GM23338 (cell line): ENCODE measurements at regions not wholly inside any gene's neighbourhood (a gene's known extent, or its start where the extent isn't known, plus 50 kb on each side); places are given as distances from the start of the nearest gene placed in this dataset.

Experiments
- ATAC-seq: fragments of 200-7000 bp; cut with Tn5 transposase; 3 replicates; pipeline ENCODE4 v1.9.1; 2020
- DNase-seq: peaks from one replicate; pipeline ENCODE4 v3.0.0-alpha.2; 2015; ENCODE audit warnings: low spot score
- H2AFZ ChIP-seq: fragments of 200-600 bp; sonication (generic); 2 replicates; pipeline ENCODE4 v1.8.0; 2016; ENCODE audit warnings: antibody characterized with exemption, mild to moderate bottlenecking, moderate library complexity
- H3F3A ChIP-seq: fragments of 200-600 bp; sonication (generic); replicated peaks from 2 replicates; pipeline ENCODE4 v1.8.0; 2017; ENCODE audit warnings: antibody characterized with exemption, mixed run types, low read depth
- H3K27ac ChIP-seq: fragments of 200-600 bp; sonication (generic); 2 replicates; pipeline ENCODE4 v1.6.1; 2016; ENCODE audit warnings: low read depth
- H3K27me3 ChIP-seq: fragments of 200-600 bp; sonication (generic); 2 replicates; pipeline ENCODE4 v1.8.0; 2016; ENCODE audit warnings: mild to moderate bottlenecking, mixed run types, moderate library complexity; ENCODE audit not compliant: insufficient read depth
- H3K36me3 ChIP-seq: fragments of 200-600 bp; sonication (generic); 2 replicates; pipeline ENCODE4 v1.8.0; 2016; ENCODE audit warnings: mild to moderate bottlenecking; ENCODE audit not compliant: insufficient read depth
- H3K4me1 ChIP-seq: fragments of 200-600 bp; sonication (generic); 2 replicates; pipeline ENCODE4 v1.8.0; 2016; ENCODE audit warnings: mild to moderate bottlenecking, moderate library complexity; ENCODE audit not compliant: insufficient read depth
- H3K4me2 ChIP-seq: fragments of 200-600 bp; sonication (generic); 2 replicates; pipeline ENCODE4 v1.7.1; 2017; ENCODE audit warnings: mixed run types
- H3K4me3 ChIP-seq: fragments of 200-600 bp; sonication (generic); 2 replicates; pipeline ENCODE4 v1.6.1; 2016; ENCODE audit warnings: mixed run types
- H3K79me2 ChIP-seq: fragments of 200-600 bp; sonication (generic); replicated peaks from 2 replicates; pipeline ENCODE4 v1.8.0; 2017; ENCODE audit warnings: mild to moderate bottlenecking; ENCODE audit not compliant: insufficient read depth
- H3K9me2 ChIP-seq: fragments of 200-600 bp; sonication (generic); 2 replicates; pipeline ENCODE4 v1.8.0; 2017; ENCODE audit not compliant: insufficient read depth
- H4K20me1 ChIP-seq: fragments of 200-600 bp; sonication (generic); replicated peaks from 2 replicates; pipeline ENCODE4 v1.8.0; 2017; ENCODE audit warnings: mild to moderate bottlenecking; ENCODE audit not compliant: insufficient read depth
- H3K27ac Mint-ChIP-seq: 2 replicates; pipeline ENCODE4 v1.8.0; 2020; ENCODE audit warnings: inconsistent platforms, mild to moderate bottlenecking, moderate library complexity, mixed read lengths
- H3K27me3 Mint-ChIP-seq: 3 replicates; pipeline ENCODE4 v1.8.0; 2022; ENCODE audit warnings: low read depth, mild to moderate bottlenecking, moderate library complexity, mixed read lengths, inconsistent platforms; ENCODE audit not compliant: insufficient read depth, poor library complexity
- H3K36me3 Mint-ChIP-seq: 3 replicates; pipeline ENCODE4 v1.8.0; 2021; ENCODE audit warnings: low read depth, mild to moderate bottlenecking, inconsistent platforms, moderate library complexity, mixed read lengths
- H3K4me1 Mint-ChIP-seq: 3 replicates; pipeline ENCODE4 v1.8.0; 2020; ENCODE audit warnings: mild to moderate bottlenecking, inconsistent platforms, mixed read lengths
- H3K4me3 Mint-ChIP-seq: 3 replicates; pipeline ENCODE4 v1.8.0; 2021; ENCODE audit warnings: moderate library complexity, mild to moderate bottlenecking, inconsistent platforms, mixed read lengths
- H3K9me3 Mint-ChIP-seq: 3 replicates; pipeline ENCODE4 v1.8.0; 2020; ENCODE audit warnings: moderate library complexity, mild to moderate bottlenecking, inconsistent platforms, mixed read lengths
- CREB1 ChIP-seq: fragments of 250-450 bp; sonication (Bioruptor Pico); IDR thresholded peaks from 2 replicates; pipeline ENCODE4 v1.5.0; 2020; ENCODE audit warnings: low read depth, mild to moderate bottlenecking, moderate library complexity
- EZH2phosphoT487 ChIP-seq: fragments of 200-600 bp; sonication (generic); IDR thresholded peaks from one replicate; pipeline ENCODE4 v1.8.1; 2018; ENCODE audit warnings: antibody characterized with exemption; ENCODE audit not compliant: unreplicated experiment
- JUNB ChIP-seq: IDR thresholded peaks from one replicate; pipeline ENCODE4 v1.6.1; 2016; ENCODE audit warnings: antibody characterized with exemption; ENCODE audit not compliant: unreplicated experiment
- NANOG ChIP-seq: IDR thresholded peaks from 2 replicates; pipeline ENCODE4 v1.6.1; 2016; ENCODE audit warnings: antibody characterized with exemption, borderline replicate concordance
- STAT1 ChIP-seq: IDR thresholded peaks from one replicate; pipeline ENCODE4 v1.6.1; 2016; ENCODE audit warnings: antibody characterized with exemption; ENCODE audit not compliant: unreplicated experiment
- ZNF114 ChIP-seq: fragments of 250-450 bp; sonication (Bioruptor Pico); IDR thresholded peaks from 2 replicates; pipeline ENCODE4 v1.5.0; 2020; ENCODE audit warnings: mild to moderate bottlenecking, moderate library complexity
- ZNF331 ChIP-seq: fragments of 250-450 bp; sonication (Bioruptor Pico); IDR thresholded peaks from 2 replicates; pipeline ENCODE4 v1.5.0; 2020; ENCODE audit warnings: low read depth, mild to moderate bottlenecking, moderate library complexity
- TF ChIP-seq, protein P1 (sequence below): IDR thresholded peaks from 2 replicates; pipeline ENCODE4 v1.6.1; 2016; ENCODE audit warnings: antibody characterized with exemption
- TF ChIP-seq, protein P2 (sequence below): fragments of 250-450 bp; sonication (Bioruptor Pico); IDR thresholded peaks from 2 replicates; pipeline ENCODE4 v1.5.0; 2020; ENCODE audit warnings: mild to moderate bottlenecking, moderate library complexity
- TF ChIP-seq, protein P3 (sequence below): IDR thresholded peaks from one replicate; pipeline ENCODE4 v1.6.1; 2018; ENCODE audit warnings: antibody characterized with exemption; ENCODE audit not compliant: unreplicated experiment

DNA sequence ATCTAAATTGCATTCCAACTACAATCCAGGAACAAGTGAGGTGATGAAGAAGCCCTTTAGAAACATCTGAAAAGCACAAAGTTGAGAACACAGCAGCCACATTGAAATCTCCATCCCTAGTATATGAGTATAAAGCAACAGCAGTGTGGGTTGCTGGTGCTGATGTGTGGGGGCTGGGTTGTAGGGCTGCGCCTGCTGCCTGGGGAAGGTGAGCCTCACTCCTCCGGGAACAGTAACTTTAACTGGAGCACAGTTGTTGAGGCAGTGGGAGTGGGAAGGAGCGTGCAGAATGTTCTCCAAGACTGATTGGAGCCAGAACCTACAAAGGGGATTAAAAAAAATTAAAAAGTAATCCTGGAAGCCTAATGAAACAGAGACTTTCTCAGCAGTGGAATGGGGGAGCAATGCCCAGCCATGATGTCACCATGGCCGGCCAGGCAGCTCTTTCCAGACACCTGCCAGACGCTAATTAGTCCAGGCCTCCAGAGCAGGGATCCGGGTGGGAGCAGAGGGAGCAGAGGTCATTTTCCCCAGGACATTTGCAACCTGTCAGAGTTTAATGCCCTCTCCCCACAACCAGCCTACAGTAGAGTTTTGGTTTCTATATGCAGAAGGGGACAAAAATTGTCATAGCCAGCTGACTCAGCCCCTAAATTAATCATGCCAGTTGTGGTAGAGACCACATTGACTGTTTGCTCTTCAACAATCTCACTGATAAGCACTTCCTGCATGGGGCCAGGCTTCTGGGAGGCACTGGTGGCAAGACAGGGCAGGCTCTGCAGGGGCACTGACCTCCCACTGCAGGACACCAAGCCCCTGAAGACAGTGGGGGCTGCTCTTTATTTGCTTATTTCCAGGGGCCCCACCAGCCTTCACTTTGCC, 133.0 kb upstream of the ZNF32 start (continued):
- TF ChIP-seq, protein P1, sequence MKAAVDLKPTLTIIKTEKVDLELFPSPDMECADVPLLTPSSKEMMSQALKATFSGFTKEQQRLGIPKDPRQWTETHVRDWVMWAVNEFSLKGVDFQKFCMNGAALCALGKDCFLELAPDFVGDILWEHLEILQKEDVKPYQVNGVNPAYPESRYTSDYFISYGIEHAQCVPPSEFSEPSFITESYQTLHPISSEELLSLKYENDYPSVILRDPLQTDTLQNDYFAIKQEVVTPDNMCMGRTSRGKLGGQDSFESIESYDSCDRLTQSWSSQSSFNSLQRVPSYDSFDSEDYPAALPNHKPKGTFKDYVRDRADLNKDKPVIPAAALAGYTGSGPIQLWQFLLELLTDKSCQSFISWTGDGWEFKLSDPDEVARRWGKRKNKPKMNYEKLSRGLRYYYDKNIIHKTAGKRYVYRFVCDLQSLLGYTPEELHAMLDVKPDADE = no peak
- TF ChIP-seq STAT1 = no peak

GRCh38 chr10:43778571-43778970, 129.9 kb upstream of the ZNF32 start:
- no peaks in the 10 kb centered on the region; the same call in 2 of the 3 replicates for H3K9me3 Mint-ChIP-seq
- no peak for ATAC-seq
- TF ChIP-seq, protein P1 = no peak
- TF ChIP-seq CREB1 (CRISPR knock-in tag) (no peak), ZNF114 (no peak), EZH2phosphoT487 (no peak), ZNF331 (CRISPR knock-in tag) (no peak), JUNB (no peak), NANOG (no peak), STAT1 (no peak)
- TF ChIP-seq, protein P2, sequence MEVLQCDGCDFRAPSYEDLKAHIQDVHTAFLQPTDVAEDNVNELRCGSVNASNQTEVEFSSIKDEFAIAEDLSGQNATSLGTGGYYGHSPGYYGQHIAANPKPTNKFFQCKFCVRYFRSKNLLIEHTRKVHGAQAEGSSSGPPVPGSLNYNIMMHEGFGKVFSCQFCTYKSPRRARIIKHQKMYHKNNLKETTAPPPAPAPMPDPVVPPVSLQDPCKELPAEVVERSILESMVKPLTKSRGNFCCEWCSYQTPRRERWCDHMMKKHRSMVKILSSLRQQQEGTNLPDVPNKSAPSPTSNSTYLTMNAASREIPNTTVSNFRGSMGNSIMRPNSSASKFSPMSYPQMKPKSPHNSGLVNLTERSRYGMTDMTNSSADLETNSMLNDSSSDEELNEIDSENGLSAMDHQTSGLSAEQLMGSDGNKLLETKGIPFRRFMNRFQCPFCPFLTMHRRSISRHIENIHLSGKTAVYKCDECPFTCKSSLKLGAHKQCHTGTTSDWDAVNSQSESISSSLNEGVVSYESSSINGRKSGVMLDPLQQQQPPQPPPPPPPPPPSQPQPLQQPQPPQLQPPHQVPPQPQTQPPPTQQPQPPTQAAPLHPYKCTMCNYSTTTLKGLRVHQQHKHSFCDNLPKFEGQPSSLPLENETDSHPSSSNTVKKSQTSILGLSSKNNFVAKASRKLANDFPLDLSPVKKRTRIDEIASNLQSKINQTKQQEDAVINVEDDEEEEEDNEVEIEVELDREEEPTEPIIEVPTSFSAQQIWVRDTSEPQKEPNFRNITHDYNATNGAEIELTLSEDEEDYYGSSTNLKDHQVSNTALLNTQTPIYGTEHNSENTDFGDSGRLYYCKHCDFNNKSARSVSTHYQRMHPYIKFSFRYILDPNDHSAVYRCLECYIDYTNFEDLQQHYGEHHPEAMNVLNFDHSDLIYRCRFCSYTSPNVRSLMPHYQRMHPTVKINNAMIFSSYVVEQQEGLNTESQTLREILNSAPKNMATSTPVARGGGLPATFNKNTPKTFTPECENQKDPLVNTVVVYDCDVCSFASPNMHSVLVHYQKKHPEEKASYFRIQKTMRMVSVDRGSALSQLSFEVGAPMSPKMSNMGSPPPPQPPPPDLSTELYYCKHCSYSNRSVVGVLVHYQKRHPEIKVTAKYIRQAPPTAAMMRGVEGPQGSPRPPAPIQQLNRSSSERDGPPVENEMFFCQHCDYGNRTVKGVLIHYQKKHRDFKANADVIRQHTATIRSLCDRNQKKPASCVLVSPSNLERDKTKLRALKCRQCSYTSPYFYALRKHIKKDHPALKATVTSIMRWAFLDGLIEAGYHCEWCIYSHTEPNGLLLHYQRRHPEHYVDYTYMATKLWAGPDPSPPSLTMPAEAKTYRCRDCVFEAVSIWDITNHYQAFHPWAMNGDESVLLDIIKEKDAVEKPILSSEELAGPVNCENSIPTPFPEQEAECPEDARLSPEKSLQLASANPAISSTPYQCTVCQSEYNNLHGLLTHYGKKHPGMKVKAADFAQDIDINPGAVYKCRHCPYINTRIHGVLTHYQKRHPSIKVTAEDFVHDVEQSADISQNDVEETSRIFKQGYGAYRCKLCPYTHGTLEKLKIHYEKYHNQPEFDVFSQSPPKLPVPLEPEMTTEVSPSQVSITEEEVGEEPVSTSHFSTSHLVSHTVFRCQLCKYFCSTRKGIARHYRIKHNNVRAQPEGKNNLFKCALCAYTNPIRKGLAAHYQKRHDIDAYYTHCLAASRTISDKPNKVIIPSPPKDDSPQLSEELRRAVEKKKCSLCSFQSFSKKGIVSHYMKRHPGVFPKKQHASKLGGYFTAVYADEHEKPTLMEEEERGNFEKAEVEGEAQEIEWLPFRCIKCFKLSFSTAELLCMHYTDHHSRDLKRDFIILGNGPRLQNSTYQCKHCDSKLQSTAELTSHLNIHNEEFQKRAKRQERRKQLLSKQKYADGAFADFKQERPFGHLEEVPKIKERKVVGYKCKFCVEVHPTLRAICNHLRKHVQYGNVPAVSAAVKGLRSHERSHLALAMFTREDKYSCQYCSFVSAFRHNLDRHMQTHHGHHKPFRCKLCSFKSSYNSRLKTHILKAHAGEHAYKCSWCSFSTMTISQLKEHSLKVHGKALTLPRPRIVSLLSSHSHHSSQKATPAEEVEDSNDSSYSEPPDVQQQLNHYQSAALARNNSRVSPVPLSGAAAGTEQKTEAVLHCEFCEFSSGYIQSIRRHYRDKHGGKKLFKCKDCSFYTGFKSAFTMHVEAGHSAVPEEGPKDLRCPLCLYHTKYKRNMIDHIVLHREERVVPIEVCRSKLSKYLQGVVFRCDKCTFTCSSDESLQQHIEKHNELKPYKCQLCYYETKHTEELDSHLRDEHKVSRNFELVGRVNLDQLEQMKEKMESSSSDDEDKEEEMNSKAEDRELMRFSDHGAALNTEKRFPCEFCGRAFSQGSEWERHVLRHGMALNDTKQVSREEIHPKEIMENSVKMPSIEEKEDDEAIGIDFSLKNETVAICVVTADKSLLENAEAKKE (CRISPR knock-in tag) = no peak
- TF ChIP-seq, protein P3, sequence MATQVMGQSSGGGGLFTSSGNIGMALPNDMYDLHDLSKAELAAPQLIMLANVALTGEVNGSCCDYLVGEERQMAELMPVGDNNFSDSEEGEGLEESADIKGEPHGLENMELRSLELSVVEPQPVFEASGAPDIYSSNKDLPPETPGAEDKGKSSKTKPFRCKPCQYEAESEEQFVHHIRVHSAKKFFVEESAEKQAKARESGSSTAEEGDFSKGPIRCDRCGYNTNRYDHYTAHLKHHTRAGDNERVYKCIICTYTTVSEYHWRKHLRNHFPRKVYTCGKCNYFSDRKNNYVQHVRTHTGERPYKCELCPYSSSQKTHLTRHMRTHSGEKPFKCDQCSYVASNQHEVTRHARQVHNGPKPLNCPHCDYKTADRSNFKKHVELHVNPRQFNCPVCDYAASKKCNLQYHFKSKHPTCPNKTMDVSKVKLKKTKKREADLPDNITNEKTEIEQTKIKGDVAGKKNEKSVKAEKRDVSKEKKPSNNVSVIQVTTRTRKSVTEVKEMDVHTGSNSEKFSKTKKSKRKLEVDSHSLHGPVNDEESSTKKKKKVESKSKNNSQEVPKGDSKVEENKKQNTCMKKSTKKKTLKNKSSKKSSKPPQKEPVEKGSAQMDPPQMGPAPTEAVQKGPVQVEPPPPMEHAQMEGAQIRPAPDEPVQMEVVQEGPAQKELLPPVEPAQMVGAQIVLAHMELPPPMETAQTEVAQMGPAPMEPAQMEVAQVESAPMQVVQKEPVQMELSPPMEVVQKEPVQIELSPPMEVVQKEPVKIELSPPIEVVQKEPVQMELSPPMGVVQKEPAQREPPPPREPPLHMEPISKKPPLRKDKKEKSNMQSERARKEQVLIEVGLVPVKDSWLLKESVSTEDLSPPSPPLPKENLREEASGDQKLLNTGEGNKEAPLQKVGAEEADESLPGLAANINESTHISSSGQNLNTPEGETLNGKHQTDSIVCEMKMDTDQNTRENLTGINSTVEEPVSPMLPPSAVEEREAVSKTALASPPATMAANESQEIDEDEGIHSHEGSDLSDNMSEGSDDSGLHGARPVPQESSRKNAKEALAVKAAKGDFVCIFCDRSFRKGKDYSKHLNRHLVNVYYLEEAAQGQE = no peak

More at GRCh38 chr10:43778571-43778970, 129.9 kb upstream of the ZNF32 start:
- Histone ChIP-seq H2AFZ (no peak overlapping the region), H3K4me1 (no peaks in the 10 kb centered on the region), H3K4me3 (no peak overlapping the region), H3F3A (no peaks in the 10 kb centered on the region), H4K20me1 (no peaks in the 10 kb centered on the region), H3K27me3 (no peaks in the 10 kb centered on the region), H3K79me2 (no peaks in the 10 kb centered on the region), H3K4me2 (no peak overlapping the region), H3K27ac (no peak overlapping the region), H3K36me3 (no peaks in the 10 kb centered on the region), H3K9me2 (peaks cover 3% of the 10 kb centered on the region; the same call in 1 of the 2 replicates)
- no peak for DNase-seq
- Mint-ChIP-seq H3K36me3 (no peaks in the 10 kb centered on the region), H3K27me3 (no peaks in the 10 kb centered on the region), H3K4me3 (no peak overlapping the region), H3K4me1 (no peaks in the 10 kb centered on the region), H3K27ac (no peak overlapping the region)
